B cell (primary cell): ENCODE measurements at regions not wholly inside any gene's neighbourhood (a gene's known extent, or its start where the extent isn't known, plus 50 kb on each side); places are given as distances from the start of the nearest gene placed in this dataset.

Experiments
- ATAC-seq: fragments of 200-7000 bp; cut with Tn5 transposase; one replicate; pipeline ENCODE4 v1.10.0; 2021; ENCODE audit warnings: low read depth, mild to moderate bottlenecking, moderate number of reproducible peaks, moderate library complexity
- CTCF ChIA-PET: fragments of 350-600 bp; sonication (Branson Sonifier 250); formaldehyde crosslinking; loops from one replicate; lab custom pipeline; 2021; ENCODE audit warnings: antibody characterized with exemption, inconsistent platforms; lab: Charles Lee
- POLR2A ChIA-PET: fragments of 350-600 bp; sonication (Branson Sonifier 250); formaldehyde crosslinking; loops from one replicate; lab custom pipeline; 2021; ENCODE audit warnings: antibody characterized with exemption; lab: Charles Lee
- DNase-seq: peaks from one replicate; pipeline ENCODE4 v3.0.0; 2013
- H2AFZ ChIP-seq: 2 replicates; pipeline ENCODE4 v1.6.1; 2012; ENCODE audit warnings: mild to moderate bottlenecking, low read depth, low read length; ENCODE audit not compliant: insufficient read depth, poor library complexity, severe bottlenecking
- H3K27ac ChIP-seq, 2 donors: 1 replicate in 1 of 2; 2 replicates in 1 of 2; pipeline ENCODE4 v1.5.1; 2012 to 2013; ENCODE audit warnings: low read length in 2 of 2, mild to moderate bottlenecking in 2 of 2, moderate library complexity in 1 of 2
- H3K27me3 ChIP-seq, 4 experiments: fragments of 200-600 bp in 1 of 4; sonication (generic) in 1 of 4; replicated peaks in 1 of 4; 1 replicate in 2 of 4; 2 replicates in 2 of 4; pipeline versions ENCODE4 v1.6.1 to v1.7.0; 2013 to 2016; ENCODE audit warnings: low read length in 3 of 4, mild to moderate bottlenecking in 2 of 4, mixed read lengths in 1 of 4, moderate library complexity in 1 of 4; ENCODE audit not compliant: insufficient read depth in 4 of 4, control insufficient read depth in 3 of 4; ENCODE audit errors: control extremely low read depth in 1 of 4
- H3K36me3 ChIP-seq, 2 experiments: replicated peaks in 1 of 2; 1 replicate in 1 of 2; 2 replicates in 1 of 2; pipeline versions ENCODE4 v1.6.1 to v1.7.1; 2013; ENCODE audit warnings: low read length in 1 of 2; ENCODE audit not compliant: insufficient read depth in 2 of 2, control insufficient read depth in 1 of 2; ENCODE audit errors: control extremely low read depth in 1 of 2, extremely low read depth in 1 of 2
- H3K4me1 ChIP-seq, 2 donors: fragments of 200-600 bp in 1 of 2; sonication (generic) in 1 of 2; 1 replicate in 1 of 2; 2 replicates in 1 of 2; pipeline versions ENCODE4 v1.5.1 to v1.6.1; 2013 to 2017; ENCODE audit warnings: low read length in 2 of 2; ENCODE audit not compliant: control insufficient read depth in 2 of 2, insufficient read depth in 2 of 2
- H3K4me2 ChIP-seq: replicated peaks from 2 replicates; pipeline ENCODE3; 2012; ENCODE audit warnings: mild to moderate bottlenecking, low read depth, low read length; ENCODE audit not compliant: poor library complexity, severe bottlenecking
- H3K4me3 ChIP-seq, 5 experiments: fragments of 200-600 bp in 1 of 5; sonication (generic) in 1 of 5; 1 replicate in 3 of 5; 2 replicates in 2 of 5; pipeline versions ENCODE4 v1.5.1 to v1.7.0; 2011 to 2016; ENCODE audit warnings: low read length in 4 of 5, mild to moderate bottlenecking in 4 of 5, low read depth in 2 of 5, control low read depth in 1 of 5, moderate library complexity in 1 of 5; ENCODE audit not compliant: insufficient read depth in 1 of 5; ENCODE audit errors: control extremely low read depth in 1 of 5, extremely low read depth in 1 of 5
- H3K79me2 ChIP-seq: fragments of 200-600 bp; sonication (generic); one replicate; pipeline ENCODE4 v1.6.0; 2016; ENCODE audit warnings: low read length; ENCODE audit not compliant: control insufficient read depth, insufficient read depth
- H3K9ac ChIP-seq: fragments of 200-600 bp; sonication (generic); 2 replicates; pipeline ENCODE4 v1.6.1; 2017; ENCODE audit warnings: mild to moderate bottlenecking, low read length, moderate library complexity
- H3K9me3 ChIP-seq, 3 donors: one replicate each; pipeline versions ENCODE4 v1.6.1 to v1.7.1; 2013; ENCODE audit warnings: low read length in 2 of 3; ENCODE audit not compliant: control insufficient read depth in 2 of 3, insufficient read depth in 1 of 3; ENCODE audit errors: control extremely low read depth in 1 of 3
- H4K20me1 ChIP-seq: 2 replicates; pipeline ENCODE4 v1.6.0; 2012; ENCODE audit warnings: mild to moderate bottlenecking, low read length; ENCODE audit not compliant: insufficient read depth, control insufficient read depth, poor library complexity, severe bottlenecking
- H3K27ac Mint-ChIP-seq: one replicate; pipeline ENCODE4 v1.8.0; 2021; ENCODE audit warnings: mixed read lengths
- H3K27me3 Mint-ChIP-seq: one replicate; pipeline ENCODE4 v1.8.0; 2021; ENCODE audit warnings: mixed read lengths
- H3K4me1 Mint-ChIP-seq: one replicate; pipeline ENCODE4 v1.8.0; 2021; ENCODE audit warnings: mixed read lengths
- H3K4me3 Mint-ChIP-seq: one replicate; pipeline ENCODE4 v1.8.0; 2021; ENCODE audit warnings: mixed read lengths
- H3K9me3 Mint-ChIP-seq: one replicate; pipeline ENCODE4 v1.8.0; 2022; ENCODE audit warnings: mixed read lengths; ENCODE audit not compliant: insufficient read depth
- CTCF ChIP-seq: fragments of 200-600 bp; IDR thresholded peaks from one replicate; pipeline ENCODE4 v1.8.0; 2022; ENCODE audit warnings: antibody characterized with exemption, mild to moderate bottlenecking
- EZH2 ChIP-seq: IDR thresholded peaks from 2 replicates; pipeline ENCODE4 v1.6.1; 2012; ENCODE audit warnings: borderline replicate concordance, low read depth, mild to moderate bottlenecking, moderate library complexity, low read length; ENCODE audit not compliant: insufficient read depth, poor library complexity, severe bottlenecking
- WGBS: methylation state at CpG from one replicate; pipeline ENCODE4 v1.1.5; 2013; ENCODE audit warnings: missing lambda C conversion rate; ENCODE audit not compliant: insufficient coverage; 5-methylcytosine and 5-hydroxymethylcytosine counted together
- intact Hi-C: fragments of 100-400 bp; cut with micrococcal nuclease; formaldehyde crosslinking; loops from one replicate; pipeline ENCODE4 v1.10.0; 2022

- Mint-ChIP-seq H3K27me3 (no peaks in the 10 kb centered on the region), H3K9me3 (no peaks in the 10 kb centered on the region), H3K4me3 (no peak overlapping the region), H3K27ac (no peak overlapping the region), H3K4me1 (no peaks in the 10 kb centered on the region)
- Histone ChIP-seq H3K4me2 (no peak overlapping the region), H3K36me3 (no peaks in the 10 kb centered on the region), H4K20me1 (no peaks in the 10 kb centered on the region), H3K27me3 (no peaks in the 10 kb centered on the region), H3K27ac (no peak overlapping the region), H3K9ac (no peak overlapping the region), H2AFZ (no peak overlapping the region), H3K4me3 (no peak overlapping the region), H3K4me1 (no peaks in the 10 kb centered on the region), H3K9me3 (peaks cover 0 to 18% (median 0%) of the 10 kb centered on the region in 3 donors), H3K79me2 (no peaks in the 10 kb centered on the region)
- no peak for DNase-seq
- CTCF ChIA-PET: no interaction called here
- intact Hi-C loops: no loop called here
- POLR2A ChIA-PET: no interaction called here
- WGBS: 89% methylated on average over 8 of the region's 11 CpGs
- ATAC-seq: no peak
- TF ChIP-seq EZH2: no peak
- TF ChIP-seq CTCF: no peak
Measured at GRCh38 chr5:28084069-28084468, 1045.7 kb upstream of the CDH9 start.

DNA sequence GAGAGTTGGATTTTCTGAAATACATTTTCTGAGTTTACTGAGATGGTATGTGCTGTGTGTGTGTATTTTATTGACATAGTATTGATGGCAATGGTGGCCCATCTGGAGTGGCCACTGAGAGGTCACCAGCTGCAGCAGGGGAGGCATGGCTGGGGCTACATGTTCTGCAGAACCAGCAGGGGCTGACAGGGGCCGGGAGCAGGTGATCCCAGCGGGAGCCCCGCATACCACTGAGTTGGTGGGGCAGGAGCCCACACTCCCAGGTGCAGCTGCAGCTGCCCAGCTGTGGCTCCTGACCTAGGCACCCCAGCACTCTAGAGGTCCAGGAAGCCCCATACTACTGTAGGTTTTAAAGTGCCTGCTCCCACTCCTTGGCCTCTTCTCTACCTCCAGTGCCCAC lies 1044.2 kb upstream of the CDH9 start:
- DNase-seq (no peak), ATAC-seq (no peak)
- ChIA-PET CTCF (no interaction called here), POLR2A (no interaction called here)
- WGBS: 79% methylated on average over 3 of the region's 3 CpGs
- no peak overlapping the region for H3K9ac ChIP-seq
- H3K27ac Mint-ChIP-seq: no peak overlapping the region
- no peak overlapping the region for H3K27ac ChIP-seq
- H4K20me1 ChIP-seq: no peaks in the 10 kb centered on the region
- H2AFZ ChIP-seq: no peak overlapping the region
- TF ChIP-seq EZH2 (no peak), CTCF (no peak)
- H3K4me2 ChIP-seq: no peak overlapping the region
- intact Hi-C loops: no loop called here
- H3K4me3 Mint-ChIP-seq: no peak overlapping the region
- no peaks in the 10 kb centered on the region for H3K79me2 ChIP-seq
- no peaks in the 10 kb centered on the region for H3K4me1 ChIP-seq
- H3K9me3 Mint-ChIP-seq: no peaks in the 10 kb centered on the region
- H3K9me3 ChIP-seq: peaks cover 0 to 23% (median 0%) of the 10 kb centered on the region in 3 donors
- no peak overlapping the region for H3K4me3 ChIP-seq
- H3K27me3 ChIP-seq: no peaks in the 10 kb centered on the region
- no peaks in the 10 kb centered on the region for H3K27me3 Mint-ChIP-seq
- H3K4me1 Mint-ChIP-seq: no peaks in the 10 kb centered on the region
- no peaks in the 10 kb centered on the region for H3K36me3 ChIP-seq
